HuH-7.5 (cell line): ENCODE measurements at regions not wholly inside any gene's neighbourhood (a gene's known extent, or its start where the extent isn't known, plus 50 kb on each side); places are given as distances from the start of the nearest gene placed in this dataset.

Source experiments
- DNase-seq: peaks from one replicate; pipeline ENCODE4 v3.0.0; 2011; ENCODE audit warnings: low spot score

GRCh38 chr2:164090533-164090932 lies 354.7 kb upstream of the FIGN start:
- DNase-seq, result no peak

GRCh38 chr2:164084066-164084465 lies 348.3 kb upstream of the FIGN start:
- no peak for DNase-seq

GRCh38 chr2:164080486-164080885 lies 344.7 kb upstream of the FIGN start:
- no peak for DNase-seq

- no peak for DNase-seq
These were observed 343.4 kb upstream of the FIGN start for GRCh38 chr2:164079258-164079657.

GRCh38 chr2:164078421-164078820 lies 342.6 kb upstream of the FIGN start:
- no peak for DNase-seq

GRCh38 chr2:164073101-164074074 lies 337.6 kb upstream of the FIGN start:
- no peak for DNase-seq

- no peak for DNase-seq
These were observed 333.7 kb upstream of the FIGN start for GRCh38 chr2:164069540-164069939.

- DNase-seq, result no peak
These were observed 332.3 kb upstream of the FIGN start for GRCh38 chr2:164068063-164068462.

- no peak for DNase-seq
These were observed 330.3 kb upstream of the FIGN start for GRCh38 chr2:164066095-164066494.

GRCh38 chr2:164065038-164065437 lies 329.2 kb upstream of the FIGN start:
- no peak for DNase-seq

- no peak for DNase-seq
These were observed 325.4 kb upstream of the FIGN start for GRCh38 chr2:164061129-164061746.

- DNase-seq, result no peak
These were observed 324.2 kb upstream of the FIGN start for GRCh38 chr2:164060031-164060430.

- no peak for DNase-seq
These were observed 319.8 kb upstream of the FIGN start for GRCh38 chr2:164055623-164056022.

GRCh38 chr2:164054651-164055050 lies 318.8 kb upstream of the FIGN start:
- DNase-seq, result no peak

GRCh38 chr2:164053021-164053420 lies 317.2 kb upstream of the FIGN start:
- no peak for DNase-seq

- no peak for DNase-seq
These were observed 316.2 kb upstream of the FIGN start for GRCh38 chr2:164052006-164052405.

GRCh38 chr2:164048729-164049128 lies 312.9 kb upstream of the FIGN start:
- DNase-seq, result no peak

- no peak for DNase-seq
These were observed 310.2 kb upstream of the FIGN start for GRCh38 chr2:164046040-164046439.

- DNase-seq, result no peak
These were observed 308.8 kb upstream of the FIGN start for GRCh38 chr2:164044622-164045021.

GRCh38 chr2:164039270-164039669 lies 303.5 kb upstream of the FIGN start:
- no peak for DNase-seq

- no peak for DNase-seq
These were observed 297.2 kb upstream of the FIGN start for GRCh38 chr2:164032995-164033394.

GRCh38 chr2:164030623-164031022 lies 294.8 kb upstream of the FIGN start:
- no peak for DNase-seq

GRCh38 chr2:164028814-164029534 lies 293.2 kb upstream of the FIGN start:
- no peak for DNase-seq
